HepG2 (cell line): ENCODE measurements at regions not wholly inside any gene's neighbourhood (a gene's known extent, or its start where the extent isn't known, plus 50 kb on each side); places are given as distances from the start of the nearest gene placed in this dataset.

Experiments
- ATAC-seq: fragments of 200-7000 bp; cut with Tn5 transposase; 3 replicates; pipeline ENCODE4 v1.9.1; 2020; ENCODE audit warnings: mild to moderate bottlenecking, moderate library complexity
- BruUV-seq: library from RNA; stranded (reverse); fragments of 400-500 nt; replicated peaks from 2 replicates; lab custom pipeline; 2021; lab: Mats Ljungman, UMichigan
- CTCF ChIA-PET: fragments of 300-600 bp; formaldehyde crosslinking; extraction: SDS; loops from one replicate; lab custom pipeline; 2021; ENCODE audit warnings: low total read pairs, inconsistent platforms, low intra/inter-chr PET ratio; lab: Yijun Ruan, JAX
- POLR2A ChIA-PET: fragments of 350-600 bp; sonication (Branson Sonifier 250); formaldehyde crosslinking; loops from one replicate; lab custom pipeline; 2020; ENCODE audit warnings: antibody characterized with exemption, inconsistent platforms; lab: Yijun Ruan, JAX
- DNase-seq: peaks from one replicate; pipeline ENCODE4 v3.0.0-alpha.2; 2015; ENCODE audit warnings: low spot score
- FAIRE-seq: peaks from 3 replicates; lab custom pipeline; 2011; peaks lifted over from hg19 to GRCh38; lab: Jason Lieb, UNC
- H2AFZ ChIP-seq: one replicate; pipeline ENCODE4 v1.6.1; 2011; ENCODE audit warnings: low read length, inconsistent platforms
- H3K27ac ChIP-seq: fragments of 300-600 bp; 3 replicates; pipeline ENCODE4 v1.8.0; 2011; ENCODE audit warnings: mixed run types, mild to moderate bottlenecking, mixed read lengths, low read length, inconsistent platforms; ENCODE audit not compliant: insufficient read depth; ENCODE audit errors: extremely low read length
- H3K27me3 ChIP-seq, 2 experiments: fragments of 200-600 bp in 1 of 2; 2 replicates in 1 of 2; 3 replicates in 1 of 2; pipeline versions ENCODE4 v1.6.0 to v1.8.0; 2011; ENCODE audit warnings: low read length in 2 of 2, mild to moderate bottlenecking in 2 of 2, moderate library complexity in 2 of 2, inconsistent platforms in 1 of 2; ENCODE audit not compliant: insufficient read depth in 2 of 2, control insufficient read depth in 1 of 2
- H3K36me3 ChIP-seq, 2 experiments: fragments of 200-600 bp in 1 of 2; replicated peaks in 1 of 2; 2 replicates in 1 of 2; 3 replicates in 1 of 2; pipeline versions ENCODE4 v1.5.1 to v1.8.0; 2011; ENCODE audit warnings: low read length in 2 of 2, inconsistent platforms in 1 of 2; ENCODE audit not compliant: insufficient read depth in 2 of 2, control insufficient read depth in 1 of 2
- H3K4me1 ChIP-seq: 2 replicates; pipeline ENCODE4 v1.5.1; 2012; ENCODE audit warnings: low read length, inconsistent platforms; ENCODE audit not compliant: insufficient read depth
- H3K4me2 ChIP-seq: 2 replicates; pipeline ENCODE4 v1.6.0; 2011; ENCODE audit warnings: low read depth, low read length, inconsistent platforms
- H3K4me3 ChIP-seq, 3 experiments: fragments of 200-600 bp in 1 of 3; sonication (generic), shearing (Covaris generic) in 1 of 3; replicated peaks in 1 of 3; 2 replicates each; pipeline ENCODE4 v1.5.1; 2011 to 2016; ENCODE audit warnings: low read length in 3 of 3, inconsistent platforms in 2 of 3, low read depth in 2 of 3, mild to moderate bottlenecking in 2 of 3, control low read depth in 1 of 3, mixed read lengths in 1 of 3; ENCODE audit not compliant: insufficient read depth in 1 of 3
- H3K79me2 ChIP-seq: one replicate; pipeline ENCODE4 v1.6.1; 2011; ENCODE audit warnings: low read length, inconsistent platforms; ENCODE audit not compliant: insufficient read depth
- H3K9ac ChIP-seq: 2 replicates; pipeline ENCODE4 v1.6.0; 2011; ENCODE audit warnings: mild to moderate bottlenecking, low read depth, low read length, inconsistent platforms; ENCODE audit not compliant: insufficient read depth
- H3K9me3 ChIP-seq: 2 replicates; pipeline ENCODE4 v1.5.1; 2012; ENCODE audit warnings: mild to moderate bottlenecking, low read length
- H4K20me1 ChIP-seq: 2 replicates; pipeline ENCODE4 v1.6.0; 2011; ENCODE audit warnings: inconsistent platforms, mild to moderate bottlenecking, low read length, moderate library complexity; ENCODE audit not compliant: insufficient read depth
- ARNT2 ChIP-seq: sonication (generic); formaldehyde crosslinking; IDR thresholded peaks from 2 replicates; pipeline ENCODE4 v1.8.0; 2022; ENCODE audit warnings: mild to moderate bottlenecking, low read depth, missing genetic modification reagents, moderate library complexity
- ATF3 ChIP-seq: sonication (generic); formaldehyde crosslinking; IDR thresholded peaks from 2 replicates; pipeline ENCODE4 v1.4.0; 2020; ENCODE audit warnings: missing genetic modification reagents
- DNMT3B ChIP-seq: conservative IDR thresholded peaks from 2 replicates; pipeline ENCODE4 v1.6.1; 2016; ENCODE audit warnings: missing biosample characterization, control low read depth
- FOXM1 ChIP-seq: sonication (generic); formaldehyde crosslinking; IDR thresholded peaks from 2 replicates; pipeline ENCODE4 v1.5.0; 2020; ENCODE audit warnings: missing genetic modification reagents
- IRX3 ChIP-seq: sonication (generic); formaldehyde crosslinking; IDR thresholded peaks from 2 replicates; pipeline ENCODE4 v1.8.1; 2023; ENCODE audit warnings: mild to moderate bottlenecking, low read depth, missing genetic modification reagents, borderline replicate concordance
- MXD1 ChIP-seq: sonication (generic); formaldehyde crosslinking; IDR thresholded peaks from 2 replicates; pipeline ENCODE4 v1.4.0; 2020; ENCODE audit warnings: mild to moderate bottlenecking, missing genetic modification reagents
- NFAT5 ChIP-seq: sonication (generic); formaldehyde crosslinking; IDR thresholded peaks from 2 replicates; pipeline ENCODE4 v1.4.0; 2020; ENCODE audit warnings: missing genetic modification reagents
- NFIB ChIP-seq: sonication (generic); formaldehyde crosslinking; IDR thresholded peaks from 2 replicates; pipeline ENCODE4 v1.9.0; 2021; ENCODE audit warnings: missing genetic modification reagents, mild to moderate bottlenecking, borderline replicate concordance
- PRPF4 ChIP-seq: fragments of 200-400 bp; formaldehyde crosslinking; IDR thresholded peaks from 2 replicates; pipeline ENCODE4 v1.6.1; 2016; ENCODE audit warnings: low read length, low read depth; ENCODE audit not compliant: poor library complexity, severe bottlenecking
- RARA ChIP-seq: IDR thresholded peaks from 2 replicates; pipeline ENCODE4 v1.6.1; 2016; ENCODE audit warnings: missing genetic modification reagents, missing compliant biosample characterization
- SALL1 ChIP-seq: sonication (generic); formaldehyde crosslinking; IDR thresholded peaks from 2 replicates; pipeline ENCODE4 v1.8.0; 2022; ENCODE audit warnings: mild to moderate bottlenecking, missing genetic modification reagents
- TFDP1 ChIP-seq: IDR thresholded peaks from 2 replicates; pipeline ENCODE4 v1.6.1; 2016; ENCODE audit warnings: missing compliant biosample characterization, missing genetic modification reagents, borderline replicate concordance
- ZNF816 ChIP-seq: sonication (generic); formaldehyde crosslinking; IDR thresholded peaks from 2 replicates; pipeline ENCODE4 v1.8.0; 2022; ENCODE audit warnings: missing genetic modification reagents, mild to moderate bottlenecking, borderline replicate concordance
- WGBS: methylation state at CpG from one replicate; pipeline ENCODE4 v1.1.6; 2017; ENCODE audit warnings: low lambda C conversion rate; 5-methylcytosine and 5-hydroxymethylcytosine counted together
- in situ Hi-C: cut with HindIII; loops from 2 replicates; pipeline ENCODE4 v1.10.0; 2017; ENCODE audit warnings: low pct_unique_long_range_greater_than_20kb; ENCODE audit not compliant: extremely low pct_ligation_motif_present
- intact Hi-C: fragments of 100-400 bp; cut with micrococcal nuclease; formaldehyde crosslinking; loops from one replicate; pipeline ENCODE4 v1.10.0; 2022; ENCODE audit not compliant: unreplicated experiment

- BruUV-seq: no TSS peak
- CTCF ChIA-PET: no interaction called here
- Histone ChIP-seq H3K4me1 (no peaks in the 10 kb centered on the region), H3K27me3 (no peaks in the 10 kb centered on the region), H3K9ac (no peak overlapping the region), H3K9me3 (peaks cover 100% of the 10 kb centered on the region), H3K4me3 (no peak overlapping the region), H3K27ac (no peak overlapping the region), H3K4me2 (no peak overlapping the region), H3K79me2 (no peaks in the 10 kb centered on the region), H3K36me3 (no peaks in the 10 kb centered on the region), H4K20me1 (no peaks in the 10 kb centered on the region), H2AFZ (no peak overlapping the region)
- no peak for DNase-seq
- in situ Hi-C loops: no loop called here
- POLR2A ChIA-PET: no interaction called here
- FAIRE-seq: no peak
- no CpG with 5 or more reads among the region's 11 CpGs for WGBS
- no peak for TF ChIP-seq TFDP1 (CRISPR knock-in tag)
- TF ChIP-seq ZNF816 (CRISPR knock-in tag): no peak
- no peak for TF ChIP-seq ATF3 (CRISPR knock-in tag)
- TF ChIP-seq FOXM1 (CRISPR knock-in tag): no peak
- TF ChIP-seq RARA (CRISPR knock-in tag): no peak
- intact Hi-C loops: no loop called here
- no peak for ATAC-seq
Observed at GRCh38 chr15:25228261-25228660, 210.6 kb downstream of the UBE3A start.

GRCh38 chr15:25230442-25230841, 208.4 kb downstream of the UBE3A start:
- no peak for DNase-seq
- 54% methylated on average over 7 of the region's 10 CpGs for WGBS
- Histone ChIP-seq H3K9ac (no peak overlapping the region), H3K79me2 (no peaks in the 10 kb centered on the region), H3K4me1 (no peaks in the 10 kb centered on the region), H3K27me3 (no peaks in the 10 kb centered on the region), H3K4me2 (no peak overlapping the region), H4K20me1 (no peaks in the 10 kb centered on the region), H3K36me3 (no peaks in the 10 kb centered on the region), H3K4me3 (no peak overlapping the region), H3K9me3 (peaks cover 100% of the 10 kb centered on the region), H3K27ac (no peak overlapping the region), H2AFZ (no peak overlapping the region)
- no peak for FAIRE-seq
- ChIA-PET CTCF (no interaction called here), POLR2A (no interaction called here)
- in situ Hi-C loops (no loop called here), intact Hi-C loops (no loop called here)
- ATAC-seq: no peak
- no TSS peak for BruUV-seq
- no peak for TF ChIP-seq PRPF4
- no peak for TF ChIP-seq SALL1 (CRISPR knock-in tag)
- TF ChIP-seq MXD1: no peak
- TF ChIP-seq IRX3 (CRISPR knock-in tag): no peak
- no peak for TF ChIP-seq DNMT3B (CRISPR knock-in tag)
- no peak for TF ChIP-seq ARNT2 (CRISPR knock-in tag)
- TF ChIP-seq NFIB (CRISPR knock-in tag): no peak
- no peak for TF ChIP-seq NFAT5
